GM23248 (cell line): ENCODE measurements at regions not wholly inside any gene's neighbourhood (a gene's known extent, or its start where the extent isn't known, plus 50 kb on each side); places are given as distances from the start of the nearest gene placed in this dataset.

Experiments
- DNase-seq: peaks from one replicate; pipeline ENCODE4 v3.0.0-alpha.2; 2015
- H2AFZ ChIP-seq: fragments of 200-600 bp; sonication (generic); 2 replicates; pipeline ENCODE4 v1.6.1; 2016; ENCODE audit warnings: antibody characterized with exemption
- H3F3A ChIP-seq: fragments of 200-600 bp; sonication (generic); 2 replicates; pipeline ENCODE4 v1.6.1; 2016; ENCODE audit warnings: mild to moderate bottlenecking, antibody characterized with exemption, mixed run types; ENCODE audit not compliant: insufficient read depth
- H3K27ac ChIP-seq: fragments of 200-600 bp; sonication (generic); 2 replicates; pipeline ENCODE4 v1.5.1; 2016; ENCODE audit warnings: mild to moderate bottlenecking
- H3K27me3 ChIP-seq: fragments of 200-600 bp; sonication (generic); replicated peaks from 2 replicates; pipeline ENCODE4 v1.6.1; 2016; ENCODE audit warnings: mild to moderate bottlenecking; ENCODE audit not compliant: insufficient read depth
- H3K36me3 ChIP-seq: fragments of 200-600 bp; sonication (generic); 2 replicates; pipeline ENCODE4 v1.6.1; 2016; ENCODE audit warnings: low read depth, mild to moderate bottlenecking
- H3K4me1 ChIP-seq: fragments of 200-600 bp; sonication (generic); 2 replicates; pipeline ENCODE4 v1.6.1; 2016; ENCODE audit warnings: mild to moderate bottlenecking; ENCODE audit not compliant: insufficient read depth
- H3K4me2 ChIP-seq: fragments of 200-600 bp; sonication (generic); one replicate; pipeline ENCODE4 v1.6.1; 2016; ENCODE audit warnings: mild to moderate bottlenecking; ENCODE audit not compliant: unreplicated experiment
- H3K4me3 ChIP-seq: fragments of 200-600 bp; sonication (generic); 2 replicates; pipeline ENCODE4 v1.5.1; 2016; ENCODE audit warnings: mild to moderate bottlenecking
- H3K79me2 ChIP-seq: fragments of 200-600 bp; sonication (generic); 2 replicates; pipeline ENCODE4 v1.6.1; 2016; ENCODE audit warnings: mild to moderate bottlenecking; ENCODE audit not compliant: insufficient read depth
- H3K9ac ChIP-seq: fragments of 200-600 bp; sonication (generic); 2 replicates; pipeline ENCODE4 v1.6.1; 2016; ENCODE audit warnings: mild to moderate bottlenecking
- H3K9me2 ChIP-seq: fragments of 200-600 bp; sonication (generic); 2 replicates; pipeline ENCODE4 v1.6.1; 2016; ENCODE audit warnings: mixed run types, mild to moderate bottlenecking, moderate library complexity; ENCODE audit not compliant: insufficient read depth
- H3K9me3 ChIP-seq: fragments of 200-600 bp; sonication (generic); one replicate; pipeline ENCODE4 v1.6.1; 2017; ENCODE audit warnings: low read depth
- H4K20me1 ChIP-seq: fragments of 200-600 bp; sonication (generic); 2 replicates; pipeline ENCODE4 v1.6.0; 2016; ENCODE audit not compliant: insufficient read depth
- EZH2 ChIP-seq: fragments of 200-600 bp; sonication (generic); IDR thresholded peaks from 2 replicates; pipeline ENCODE4 v1.6.1; 2018; ENCODE audit warnings: antibody characterized with exemption, mild to moderate bottlenecking; ENCODE audit not compliant: insufficient read depth, poor library complexity, severe bottlenecking
- EZH2phosphoT487 ChIP-seq: fragments of 200-600 bp; sonication (generic); IDR thresholded peaks from 2 replicates; pipeline ENCODE4 v1.6.1; 2018; ENCODE audit warnings: antibody characterized with exemption, moderate library complexity, mild to moderate bottlenecking, low read depth; ENCODE audit not compliant: insufficient read depth
- WGBS, 2 experiments: methylation state at CpG; one replicate each; pipeline ENCODE4 v1.1.6; 2015 to 2017; ENCODE audit warnings: low lambda C conversion rate in 2 of 2, low coverage in 1 of 2; ENCODE audit errors: missing lambda C conversion rate in 2 of 2; 5-methylcytosine and 5-hydroxymethylcytosine counted together
- in situ Hi-C: fragments of 300-500 bp; cut with MboI; formaldehyde crosslinking; loops from 2 replicates; pipeline ENCODE4 v1.15.0; 2020

DNA sequence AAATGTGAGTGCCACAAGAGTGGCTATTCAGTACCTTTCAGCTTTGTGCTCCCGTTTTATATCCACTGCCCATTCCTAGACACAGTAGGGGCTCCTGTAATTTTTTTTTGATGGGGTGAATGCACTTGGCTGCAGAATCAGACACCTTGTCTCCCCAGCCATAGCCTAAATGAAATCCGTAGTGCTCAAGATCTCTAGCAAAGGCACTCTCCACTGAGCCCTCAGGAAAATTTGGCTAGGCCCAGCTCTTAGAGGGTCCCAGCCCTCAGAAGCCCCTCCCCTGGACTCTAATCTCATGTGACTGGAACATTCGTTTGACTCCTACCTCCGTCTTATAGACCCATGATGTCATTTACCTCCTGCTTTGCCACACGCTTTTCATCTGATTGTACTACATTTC is 323.9 kb downstream of the SMAD2 start:
- 17 to 19% methylated on average over 5 of the region's 5 CpGs for WGBS, 2 experiments
- H3K4me3 ChIP-seq, result no peak overlapping the region
- no peak for TF ChIP-seq EZH2phosphoT487
- TF ChIP-seq EZH2, result no peak
- no peaks in the 10 kb centered on the region for H3K9me2 ChIP-seq
- no peaks in the 10 kb centered on the region for H3K79me2 ChIP-seq
- no peaks in the 10 kb centered on the region for H3K27me3 ChIP-seq
- H3K9me3 ChIP-seq, result no peaks in the 10 kb centered on the region
- H4K20me1 ChIP-seq, result no peaks in the 10 kb centered on the region
- in situ Hi-C loops, result no loop called here
- no peak overlapping the region for H2AFZ ChIP-seq
- no peaks in the 10 kb centered on the region for H3K4me1 ChIP-seq
- H3K4me2 ChIP-seq, result no peak overlapping the region
- no peaks in the 10 kb centered on the region for H3F3A ChIP-seq
- no peak overlapping the region for H3K9ac ChIP-seq
- DNase-seq, result no peak
- no peaks in the 10 kb centered on the region for H3K36me3 ChIP-seq
- H3K27ac ChIP-seq, result no peak overlapping the region

DNA sequence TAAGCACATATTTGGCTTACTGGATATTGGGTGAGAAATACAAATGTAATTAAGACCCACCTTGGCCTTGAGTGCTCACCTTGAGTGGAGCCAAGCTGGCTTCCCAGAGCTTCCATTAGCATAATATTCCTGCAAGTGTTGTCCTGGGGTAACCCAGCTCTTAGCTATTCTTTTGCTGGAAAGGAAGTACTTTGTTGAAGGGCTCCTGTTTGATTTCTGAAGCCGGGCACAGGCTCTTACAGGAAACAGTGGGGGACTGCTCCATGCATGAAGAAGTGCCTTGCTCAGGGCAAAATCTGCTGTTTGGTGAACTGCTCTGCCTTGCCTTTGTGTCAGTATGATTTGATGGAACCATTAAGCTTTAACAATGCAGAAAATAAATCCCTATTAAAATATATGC is 325.4 kb downstream of the SMAD2 start:
- no peaks in the 10 kb centered on the region for H3K79me2 ChIP-seq
- H3K36me3 ChIP-seq, result no peaks in the 10 kb centered on the region
- no peak for TF ChIP-seq EZH2phosphoT487
- no peak for TF ChIP-seq EZH2
- H3K4me1 ChIP-seq, result no peaks in the 10 kb centered on the region
- in situ Hi-C loops, result no loop called here
- H3K9me3 ChIP-seq, result no peaks in the 10 kb centered on the region
- H2AFZ ChIP-seq, result no peak overlapping the region
- no peaks in the 10 kb centered on the region for H3K27me3 ChIP-seq
- WGBS, 2 experiments, result 27 to 41% methylated on average over 1 of the region's 1 CpG
- H3F3A ChIP-seq, result no peaks in the 10 kb centered on the region
- no peak overlapping the region for H3K27ac ChIP-seq
- no peak overlapping the region for H3K9ac ChIP-seq
- no peaks in the 10 kb centered on the region for H4K20me1 ChIP-seq
- no peak for DNase-seq
- no peak overlapping the region for H3K4me2 ChIP-seq
- no peaks in the 10 kb centered on the region for H3K9me2 ChIP-seq
- H3K4me3 ChIP-seq, result no peak overlapping the region

DNA sequence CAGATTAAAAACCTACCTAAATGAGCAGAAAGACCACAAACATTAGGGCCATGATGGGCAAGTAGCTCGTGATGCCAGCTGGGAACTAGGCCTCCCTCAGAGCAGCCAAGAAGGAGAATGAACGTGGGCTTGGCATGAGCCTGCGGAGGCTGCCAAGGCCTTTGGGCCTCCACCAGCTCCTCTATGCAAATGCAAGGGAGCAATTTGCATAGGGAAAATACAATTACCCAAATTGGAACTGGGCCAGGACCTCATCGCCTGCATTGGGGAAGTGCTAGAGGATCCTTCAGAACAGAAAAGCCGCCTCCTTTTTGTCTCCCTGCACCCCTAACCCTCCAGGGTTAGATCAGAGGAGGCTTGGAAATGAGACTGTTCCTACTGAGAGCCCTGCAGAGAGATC is 326.4 kb downstream of the SMAD2 start:
- H3K27ac ChIP-seq, result no peak overlapping the region
- H3K9ac ChIP-seq, result no peak overlapping the region
- no peaks in the 10 kb centered on the region for H3K9me3 ChIP-seq
- WGBS, 2 experiments, result 26 to 34% methylated on average over 5 of the region's 5 CpGs
- H3K79me2 ChIP-seq, result no peaks in the 10 kb centered on the region
- H3K9me2 ChIP-seq, result no peaks in the 10 kb centered on the region
- no peaks in the 10 kb centered on the region for H3F3A ChIP-seq
- no peaks in the 10 kb centered on the region for H4K20me1 ChIP-seq
- no peaks in the 10 kb centered on the region for H3K36me3 ChIP-seq
- TF ChIP-seq EZH2phosphoT487, result no peak
- TF ChIP-seq EZH2, result no peak
- DNase-seq, result no peak
- H3K4me2 ChIP-seq, result no peak overlapping the region
- no peaks in the 10 kb centered on the region for H3K27me3 ChIP-seq
- no peak overlapping the region for H2AFZ ChIP-seq
- in situ Hi-C loops, result no loop called here
- H3K4me3 ChIP-seq, result no peak overlapping the region
- no peaks in the 10 kb centered on the region for H3K4me1 ChIP-seq

DNA sequence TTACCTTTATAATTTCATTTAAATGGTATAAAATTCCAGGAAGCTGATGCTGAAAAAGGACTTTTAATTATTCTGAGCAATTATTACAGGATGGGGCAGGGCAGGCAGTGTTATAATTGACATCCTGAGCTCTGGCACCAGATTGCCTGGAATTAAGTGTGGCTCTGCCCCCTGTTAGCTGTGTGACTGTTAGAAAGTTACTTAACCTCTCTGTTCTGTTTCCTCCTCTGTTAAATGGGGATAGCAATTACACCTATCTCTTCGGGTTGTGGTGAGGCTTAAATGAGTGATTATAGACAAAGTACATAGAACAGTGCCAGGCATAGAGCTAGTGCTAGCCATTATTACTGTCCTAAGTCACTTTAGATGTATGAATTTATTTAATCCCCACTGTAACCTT is 327.3 kb downstream of the SMAD2 start:
- 13 to 27% methylated on average over 1 of the region's 1 CpG for WGBS, 2 experiments
- in situ Hi-C loops, result no loop called here
- H3K79me2 ChIP-seq, result no peaks in the 10 kb centered on the region

DNA sequence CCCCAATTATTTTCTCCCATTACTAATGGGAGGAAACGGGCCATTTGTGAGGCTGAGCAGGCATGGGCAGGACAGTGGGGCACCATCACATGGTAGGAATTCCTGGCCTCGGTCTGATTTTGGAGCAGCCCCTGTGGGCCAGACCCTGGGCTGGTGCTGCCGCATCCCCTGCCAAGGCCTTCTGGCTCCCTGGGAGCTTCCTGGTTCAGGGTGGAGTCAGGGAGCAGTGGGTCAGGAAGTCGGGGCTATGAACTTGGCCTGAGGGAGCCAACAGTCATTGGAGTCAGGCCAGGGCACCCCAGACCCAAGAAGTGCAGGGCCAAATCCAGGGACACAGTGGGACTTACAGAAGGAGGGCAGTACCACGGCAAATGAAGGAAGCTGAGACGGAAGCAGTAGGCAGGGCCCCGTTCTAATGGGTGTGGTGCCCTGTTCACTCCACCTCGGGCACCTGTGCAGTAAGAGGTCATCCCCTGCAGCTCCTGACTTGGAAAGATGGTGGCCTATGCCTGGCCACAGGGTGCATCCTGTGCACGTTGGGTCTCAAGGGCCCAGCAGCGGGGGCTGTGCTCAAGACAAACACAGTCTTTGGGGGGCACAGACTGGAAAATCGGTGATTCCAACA is 328.1 kb downstream of the SMAD2 start:
- Histone ChIP-seq H3K9me2 (no peaks in the 10 kb centered on the region), H3K4me2 (no peak overlapping the region), H3K9me3 (no peaks in the 10 kb centered on the region), H3K27ac (no peak overlapping the region), H3K9ac (no peak overlapping the region), H3K27me3 (no peaks in the 10 kb centered on the region), H3K36me3 (no peaks in the 10 kb centered on the region), H3K79me2 (no peaks in the 10 kb centered on the region), H3K4me3 (no peak overlapping the region), H2AFZ (no peak overlapping the region), H3F3A (no peaks in the 10 kb centered on the region), H4K20me1 (no peaks in the 10 kb centered on the region), H3K4me1 (no peaks in the 10 kb centered on the region)
- no peak for TF ChIP-seq EZH2
- no peak for TF ChIP-seq EZH2phosphoT487
- in situ Hi-C loops, result no loop called here
- DNase-seq, result no peak
- WGBS, 2 experiments, result 29 to 30% methylated on average over 11 of the region's 11 CpGs

More for the DNA sequence above, 327.3 kb downstream of the SMAD2 start:
- no peaks in the 10 kb centered on the region for H3K9me3 ChIP-seq
- no peaks in the 10 kb centered on the region for H3K36me3 ChIP-seq
- H3F3A ChIP-seq, result no peaks in the 10 kb centered on the region
- no peak overlapping the region for H3K27ac ChIP-seq
- H3K4me3 ChIP-seq, result no peak overlapping the region
- H3K4me2 ChIP-seq, result no peak overlapping the region
- H3K27me3 ChIP-seq, result no peaks in the 10 kb centered on the region
- H3K9me2 ChIP-seq, result no peaks in the 10 kb centered on the region
- no peak overlapping the region for H2AFZ ChIP-seq
- no peaks in the 10 kb centered on the region for H4K20me1 ChIP-seq
- TF ChIP-seq EZH2phosphoT487 (no peak), EZH2 (no peak)
- no peaks in the 10 kb centered on the region for H3K4me1 ChIP-seq
- no peak overlapping the region for H3K9ac ChIP-seq
- no peak for DNase-seq
